Fibroblast of skin of left biceps (primary cell): ENCODE measurements at regions not wholly inside any gene's neighbourhood (a gene's known extent, or its start where the extent isn't known, plus 50 kb on each side); places are given as distances from the start of the nearest gene placed in this dataset.
A peak's percentile ranks its signal among the peaks of the same experiment; 100 is the strongest.

Experiments
- DNase-seq, 2 experiments: peaks; one replicate each; pipeline ENCODE4 v3.0.0-alpha.2; 2013; ENCODE audit warnings: low read depth in 2 of 2

GRCh38 chr9:3049636-3050035, 205.7 kb upstream of the PUM3 start:
- DNase-seq, result peak in 1 of 2 experiments; percentile 5

- DNase-seq, result no peak
Observed at GRCh38 chr9:3047912-3048311, 204.0 kb upstream of the PUM3 start.

GRCh38 chr9:3045153-3045552, 201.3 kb upstream of the PUM3 start:
- no peak for DNase-seq

- DNase-seq, result peak in 1 of 2 experiments; percentile 6
Observed at GRCh38 chr9:3043369-3043768, 199.5 kb upstream of the PUM3 start.

DNA sequence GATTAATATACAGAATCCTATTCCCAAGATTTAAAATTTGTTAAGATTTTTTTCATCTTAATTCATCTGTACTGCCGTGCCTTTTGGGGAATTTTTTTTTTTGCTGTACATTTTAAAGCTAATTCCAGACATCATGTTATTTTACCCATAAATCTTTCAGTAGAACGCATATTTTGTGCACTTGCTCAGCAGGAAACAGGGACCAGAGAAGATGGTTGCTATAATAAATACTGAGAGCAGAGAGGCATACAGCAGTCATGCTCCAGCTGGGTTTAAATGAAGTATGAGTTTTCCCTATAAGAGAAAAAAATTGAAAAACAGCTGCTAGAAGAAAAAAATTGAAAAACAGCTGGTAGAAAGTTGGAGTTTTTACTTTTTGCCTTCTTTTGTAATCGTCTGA, 196.9 kb upstream of the PUM3 start:
- peak in 1 of 2 experiments; percentile 6 for DNase-seq

DNA sequence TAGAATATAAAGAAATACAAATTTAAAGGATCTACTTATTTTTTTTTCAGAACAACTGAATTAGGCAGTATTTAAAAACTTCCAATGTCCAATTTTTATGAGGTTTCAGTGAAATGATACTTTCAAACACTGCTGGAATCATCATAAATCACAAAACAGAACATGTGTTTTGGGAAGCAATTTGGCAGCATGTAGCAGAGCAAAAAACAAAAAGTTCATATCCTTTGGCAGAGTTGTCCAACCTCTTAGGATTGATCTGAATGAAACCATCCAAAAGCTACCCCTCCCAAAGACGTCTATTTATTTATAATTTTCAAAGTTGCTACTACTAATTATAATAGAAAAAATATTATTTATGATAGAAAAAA, 192.4 kb upstream of the PUM3 start:
- DNase-seq, result no peak

GRCh38 chr9:3035579-3036332, 191.9 kb upstream of the PUM3 start:
- DNase-seq, result no peak

DNA sequence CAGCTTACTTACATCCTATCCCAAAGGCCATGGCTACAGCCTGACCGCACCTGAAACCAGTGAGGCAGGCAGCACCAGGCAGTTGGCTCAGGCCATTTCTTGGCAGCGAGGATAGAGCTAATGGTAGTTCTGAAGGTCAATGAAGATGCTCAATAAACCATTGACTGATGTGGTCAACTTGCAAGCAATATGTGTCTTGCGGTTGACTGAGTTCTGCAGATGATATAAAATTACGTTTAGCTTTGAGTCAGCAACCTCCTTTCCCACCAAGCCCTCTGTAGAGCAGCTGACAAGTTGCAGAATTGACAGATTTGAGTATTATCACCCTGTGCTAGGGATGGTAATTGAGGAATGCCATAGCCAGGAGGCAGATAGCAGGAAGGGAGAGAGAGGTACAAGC, 189.0 kb upstream of the PUM3 start:
- DNase-seq, result no peak

- no peak for DNase-seq
Observed at GRCh38 chr9:3028535-3028934, 184.6 kb upstream of the PUM3 start.

DNA sequence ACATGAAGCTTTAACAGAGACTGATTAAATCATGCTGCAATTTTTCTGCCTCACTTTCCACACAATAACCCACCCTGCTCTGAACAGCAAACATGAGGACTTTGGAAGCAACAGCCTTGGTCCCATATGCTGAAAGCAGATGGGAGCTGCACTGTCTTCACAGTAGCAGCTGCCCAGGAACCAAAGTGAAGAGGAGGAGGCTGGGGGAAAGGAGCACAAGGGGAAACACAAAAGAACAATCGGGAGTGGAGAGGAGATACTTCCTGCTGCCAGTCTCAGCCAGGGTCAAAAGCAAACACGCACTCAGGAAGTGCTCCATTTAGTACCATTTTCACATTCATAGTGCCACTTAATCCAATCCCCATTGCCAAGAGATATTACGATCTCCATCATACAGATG, 183.3 kb upstream of the PUM3 start:
- no peak for DNase-seq

DNA sequence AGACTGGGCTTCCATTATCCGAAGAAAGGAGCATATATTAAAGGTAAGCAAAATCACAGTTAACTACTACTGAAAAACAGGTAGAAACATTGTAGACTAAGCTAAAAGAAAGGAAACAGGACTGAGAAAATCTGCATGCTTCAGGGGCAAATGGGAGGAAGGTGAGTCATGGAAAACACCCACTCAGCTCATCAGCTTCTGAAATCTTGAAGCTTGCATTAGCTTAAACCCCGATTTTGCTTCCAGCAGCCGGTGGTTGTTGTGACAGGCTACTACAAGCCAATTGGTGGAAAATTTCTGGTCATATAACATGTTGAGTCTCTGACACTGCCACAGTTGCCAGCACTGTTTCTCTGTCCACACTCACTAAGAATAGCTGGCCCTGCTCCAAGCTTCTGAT, 179.6 kb upstream of the PUM3 start:
- no peak for DNase-seq

- DNase-seq, result no peak
Observed at GRCh38 chr9:3018691-3019230, 174.9 kb upstream of the PUM3 start.

DNA sequence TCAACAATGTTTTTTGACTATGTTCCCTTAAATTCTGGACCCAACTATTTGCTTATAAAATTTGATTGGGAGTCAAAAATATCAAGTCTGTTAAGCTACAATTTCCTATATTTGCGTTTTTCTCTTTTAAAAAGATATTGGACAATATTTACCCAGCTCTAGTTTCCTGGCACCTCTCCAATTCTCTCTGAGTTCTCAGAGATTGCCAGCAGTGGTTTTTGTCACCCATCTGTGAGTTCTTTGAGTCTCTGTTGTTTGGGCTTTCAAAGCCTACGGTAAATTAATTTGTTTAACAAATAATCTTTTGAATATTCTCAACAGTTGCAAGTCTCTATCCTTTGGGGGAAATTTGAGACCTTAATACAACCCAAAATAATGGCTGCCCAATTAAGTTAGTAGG, 174.2 kb upstream of the PUM3 start:
- DNase-seq, result no peak

DNA sequence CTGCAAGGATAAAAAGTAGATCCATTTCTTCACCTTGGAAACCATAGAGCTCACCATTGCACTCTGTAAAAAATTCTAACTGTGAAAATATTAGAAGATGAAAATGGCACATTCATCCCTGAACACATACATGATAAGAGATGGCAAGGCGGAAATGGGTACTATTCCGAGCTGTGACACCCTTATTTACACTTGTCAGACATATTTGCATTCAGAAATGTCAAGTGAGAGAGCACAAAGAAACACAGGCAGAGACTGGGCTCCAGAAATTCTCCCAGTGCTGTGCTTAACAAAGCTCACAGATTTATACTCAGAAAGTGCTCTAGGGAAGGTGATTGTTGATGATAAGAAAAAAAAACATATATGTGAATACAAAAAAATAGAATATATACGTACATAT, 170.3 kb upstream of the PUM3 start:
- no peak for DNase-seq

GRCh38 chr9:3012842-3013241, 168.9 kb upstream of the PUM3 start:
- no peak for DNase-seq

GRCh38 chr9:3012245-3012644, 168.3 kb upstream of the PUM3 start:
- DNase-seq, result no peak

DNA sequence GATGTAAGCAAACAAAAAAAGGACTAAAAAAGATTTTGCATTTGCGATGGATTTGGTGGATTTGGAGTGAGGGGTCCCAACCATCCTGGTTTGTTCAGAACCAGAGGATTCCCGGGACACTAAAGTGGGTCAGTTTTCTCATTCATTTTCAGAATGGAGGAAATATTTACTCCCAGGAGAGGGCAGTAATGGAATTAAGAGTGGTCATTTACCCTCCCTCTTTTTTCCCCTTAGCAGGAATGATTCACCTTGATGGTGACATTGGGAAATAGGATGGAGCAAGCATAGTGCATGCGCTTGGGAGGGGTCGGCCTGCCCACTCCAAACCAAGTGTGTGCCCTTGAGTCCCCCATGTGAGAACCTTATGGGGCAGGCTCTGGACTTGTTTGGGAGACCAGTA, 164.2 kb upstream of the PUM3 start:
- DNase-seq, result no peak

DNA sequence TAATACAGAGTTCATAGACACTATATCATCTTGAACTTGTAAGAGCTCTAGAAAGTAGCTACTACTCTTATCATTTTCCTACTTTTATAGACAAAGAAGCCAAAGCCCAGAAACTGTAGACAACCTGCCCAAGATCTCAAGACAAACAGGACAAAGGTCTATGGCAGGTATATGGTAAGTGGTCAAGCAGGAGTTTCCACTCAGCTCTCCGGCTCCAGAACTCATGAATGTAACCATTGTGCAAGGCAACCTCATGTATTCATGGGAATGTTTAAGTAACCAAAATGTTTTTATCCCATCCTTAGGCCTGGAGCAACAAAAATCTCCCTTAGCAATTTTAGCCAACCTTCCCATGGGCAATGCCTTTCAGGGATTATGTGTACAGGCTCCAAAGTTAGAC, 163.4 kb upstream of the PUM3 start:
- no peak for DNase-seq

- DNase-seq, result no peak
Observed at GRCh38 chr9:3006851-3007250, 163.0 kb upstream of the PUM3 start.

DNA sequence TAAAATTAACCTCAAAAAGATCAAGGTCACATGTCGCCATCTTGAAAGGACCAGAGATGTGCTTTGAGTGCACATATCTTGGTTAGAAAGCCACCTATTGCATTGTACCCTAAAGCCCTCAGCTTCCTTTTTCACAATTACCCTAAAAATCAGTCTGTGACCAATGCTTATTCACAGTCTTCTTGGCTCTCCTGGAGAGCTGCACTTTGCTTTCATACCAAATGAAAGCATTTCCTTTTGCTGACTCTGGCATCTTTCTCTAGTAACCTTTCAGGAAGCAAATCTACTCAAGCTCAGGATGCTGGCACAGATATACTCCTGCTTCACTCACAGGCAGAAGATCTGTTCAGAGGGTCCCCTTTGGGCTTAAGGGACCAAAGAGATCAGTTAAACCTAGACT, 160.7 kb upstream of the PUM3 start:
- DNase-seq, result no peak

GRCh38 chr9:3001311-3001710, 157.4 kb upstream of the PUM3 start:
- DNase-seq, result no peak

- no peak for DNase-seq
Observed at GRCh38 chr9:2992427-2992826, 148.5 kb upstream of the PUM3 start.

DNA sequence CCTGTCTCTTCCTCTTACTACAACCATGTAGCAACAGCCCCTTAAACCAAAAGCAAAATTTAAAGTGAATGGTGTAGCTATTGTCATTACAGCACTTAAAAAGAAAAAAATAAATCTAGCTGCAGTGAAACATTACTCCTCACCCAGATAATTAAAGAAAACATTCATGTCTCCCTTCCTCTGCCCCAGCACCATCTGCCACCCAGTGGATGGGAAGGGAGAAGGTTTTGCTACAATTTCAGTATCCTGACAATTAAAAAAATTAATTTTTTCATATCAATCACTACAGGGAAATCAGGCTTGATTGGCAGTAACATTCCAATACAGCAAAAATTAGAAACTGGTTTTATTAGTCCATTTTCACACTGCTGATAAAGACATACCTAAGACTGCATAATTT, 147.4 kb upstream of the PUM3 start:
- DNase-seq, result no peak

- DNase-seq, result no peak
Observed at GRCh38 chr9:2987679-2988078, 143.8 kb upstream of the PUM3 start.
